ENCODE measurements at regions not wholly inside any gene's neighbourhood (a gene's known extent, or its start where the extent isn't known, plus 50 kb on each side); places are given as distances from the start of the nearest gene placed in this dataset.

DNA sequence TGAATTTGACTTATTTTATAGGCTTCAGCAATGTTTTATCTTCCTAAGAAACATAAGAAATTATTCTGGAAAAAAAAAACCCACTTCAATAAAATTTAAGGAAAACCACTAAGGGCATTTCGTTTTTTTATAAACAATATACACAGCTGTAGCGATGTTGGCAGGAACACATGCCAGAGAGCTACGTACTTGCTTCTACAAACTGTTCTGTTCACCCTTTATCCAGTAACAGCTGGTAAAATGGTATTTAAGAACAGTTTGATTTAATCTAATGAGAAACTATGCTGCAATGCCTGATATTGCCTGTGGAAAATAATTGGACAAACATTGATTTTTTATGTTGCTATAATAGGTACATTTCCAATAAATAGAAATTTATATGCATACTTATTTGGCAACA lies 137.2 kb upstream of the DACH1 start:
- DNase-seq (ENCODE audit: low spot score), result no peak

DNA sequence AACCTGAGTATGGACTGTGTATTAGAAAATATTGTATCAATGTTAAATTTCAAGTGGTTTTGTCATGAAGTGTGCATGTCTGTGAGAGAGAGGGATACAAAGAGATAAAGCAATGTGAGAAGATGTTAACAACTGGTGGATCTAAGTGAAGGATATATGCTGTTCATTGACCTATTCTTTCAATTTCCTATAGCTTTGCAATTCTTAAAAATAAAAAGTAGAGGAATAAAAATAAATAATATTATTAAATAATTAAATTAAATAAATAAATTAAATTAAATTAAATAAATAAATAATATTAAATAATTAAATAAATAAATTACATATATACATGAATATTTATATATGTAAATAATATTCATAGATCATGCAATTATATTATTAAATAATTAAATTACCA lies 131.2 kb upstream of the DACH1 start:
- DNase-seq (ENCODE audit: low spot score), result no peak

GRCh38 chr13:71979616-71980015 lies 112.6 kb upstream of the DACH1 start:
- DNase-seq (ENCODE audit: low spot score), result no peak

- DNase-seq (ENCODE audit: low spot score), result no peak
These were observed 110.0 kb upstream of the DACH1 start for GRCh38 chr13:71977028-71977427.

GRCh38 chr13:71967990-71968389 lies 101.0 kb upstream of the DACH1 start:
- DNase-seq (ENCODE audit: low spot score), result no peak

DNA sequence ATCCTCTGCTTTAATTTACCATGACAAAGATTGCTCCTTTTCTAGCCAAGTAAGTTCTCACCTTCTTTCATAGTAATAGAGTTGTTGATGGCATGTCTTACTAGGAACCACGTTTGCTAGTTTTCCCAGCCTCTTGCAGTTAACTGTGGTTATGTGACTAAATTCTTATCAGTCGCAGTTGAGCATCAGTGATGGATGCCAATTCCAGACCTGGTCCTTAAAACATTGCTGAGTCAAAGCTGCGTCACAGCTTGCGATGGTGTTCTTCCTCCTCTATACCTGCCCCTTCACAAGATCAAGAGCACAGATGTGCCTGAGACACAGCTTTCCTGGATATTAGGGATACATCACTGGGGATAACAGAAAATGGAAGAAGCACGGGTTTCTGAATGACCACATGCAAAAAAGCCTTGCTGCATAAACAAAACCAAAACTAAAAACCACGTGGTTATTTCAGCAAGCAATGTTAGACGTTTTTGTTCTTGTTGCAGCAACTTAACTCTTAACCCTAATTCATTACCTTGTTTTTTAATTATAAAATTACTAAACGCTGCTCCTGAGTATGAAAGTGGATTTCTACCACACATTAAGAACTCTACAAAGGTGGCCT lies 97.6 kb upstream of the DACH1 start:
- DNase-seq (ENCODE audit: low spot score), result no peak

DNA sequence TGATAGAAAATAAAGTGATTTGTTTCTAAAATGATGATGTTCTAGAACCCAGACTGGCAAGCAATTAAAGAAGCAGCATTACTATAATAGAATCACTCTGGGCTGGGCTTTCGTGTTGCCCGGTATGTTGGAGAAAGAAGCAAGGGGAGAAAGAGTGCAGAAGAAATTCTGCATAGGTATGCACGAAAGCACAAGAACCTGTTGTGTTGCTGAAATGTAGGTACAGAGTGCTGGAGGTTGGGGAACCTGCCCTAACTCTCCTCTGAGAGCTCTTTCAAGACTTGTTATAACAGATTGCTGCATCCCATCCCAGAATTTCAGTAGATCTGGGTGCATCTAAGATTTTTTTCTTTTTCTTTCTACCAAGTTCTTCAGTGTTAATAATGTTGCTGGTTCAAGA lies 95.7 kb upstream of the DACH1 start:
- no peak for DNase-seq (ENCODE audit: low spot score)

DNA sequence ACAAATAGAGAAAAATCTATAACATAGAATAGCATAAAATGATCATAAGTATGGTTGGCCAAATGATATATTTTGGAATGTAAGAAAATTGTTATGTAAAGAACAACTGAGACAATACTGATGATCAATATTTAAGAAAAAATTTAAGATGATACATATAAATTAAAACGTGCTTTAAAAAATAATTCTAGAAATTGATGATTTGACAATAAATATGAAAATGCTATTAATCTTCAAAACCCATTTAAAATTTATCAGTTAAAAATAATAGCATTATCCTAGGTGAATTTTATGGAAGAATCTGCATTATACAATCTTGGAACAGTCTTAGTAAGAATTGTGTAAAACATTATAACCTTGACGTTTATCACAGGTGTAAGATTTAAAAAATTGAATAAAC lies 95.1 kb upstream of the DACH1 start:
- DNase-seq (ENCODE audit: low spot score), result no peak

DNA sequence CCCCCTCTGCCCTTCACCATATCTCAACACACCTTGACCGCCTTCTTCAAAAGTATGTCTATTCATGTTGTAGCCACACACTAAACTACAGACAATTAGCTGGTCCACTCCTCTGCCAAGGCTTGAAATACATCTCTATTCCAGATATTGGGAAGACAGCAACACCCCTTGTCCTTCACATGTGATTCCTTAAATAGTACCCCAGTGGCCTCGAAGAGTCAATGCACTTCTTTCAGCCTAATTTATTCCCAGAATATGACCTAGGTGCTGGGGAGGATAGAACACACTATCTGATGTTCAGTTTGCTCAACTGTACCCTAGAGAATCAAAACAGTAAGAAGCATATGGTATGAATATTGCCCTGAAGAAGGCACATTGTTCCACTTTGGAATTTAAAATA lies 82.4 kb upstream of the DACH1 start:
- DNase-seq (ENCODE audit: low spot score), result no peak

GRCh38 chr13:71939186-71939585 lies 72.2 kb upstream of the DACH1 start:
- no peak for DNase-seq (ENCODE audit: low spot score)

- no peak for DNase-seq (ENCODE audit: low spot score)
These were observed 68.3 kb upstream of the DACH1 start for GRCh38 chr13:71935166-71935840.

GRCh38 chr13:71924931-71925330 lies 57.9 kb upstream of the DACH1 start:
- DNase-seq (ENCODE audit: low spot score), result no peak

DNA sequence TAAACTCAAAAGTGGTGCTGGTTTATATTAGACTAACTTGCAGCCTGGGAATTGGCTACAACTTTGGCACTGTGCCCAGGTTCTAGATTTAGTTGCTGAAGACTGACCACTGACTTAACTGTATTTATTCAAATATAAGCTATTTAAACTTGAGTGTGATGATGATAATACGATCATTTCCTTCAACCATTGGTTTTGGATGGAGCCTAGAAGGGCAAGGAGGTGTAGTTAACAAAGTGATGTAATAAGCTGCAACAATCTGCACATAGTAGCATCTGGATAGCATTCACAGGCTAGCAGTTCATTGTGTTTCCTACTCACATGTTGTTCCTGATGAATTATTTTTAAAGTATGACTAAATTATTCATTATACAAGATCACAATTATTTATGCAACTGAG lies 55.2 kb upstream of the DACH1 start:
- no peak for DNase-seq (ENCODE audit: low spot score)
